Psoas muscle (tissue), 7 donors: ENCODE measurements at regions not wholly inside any gene's neighbourhood (a gene's known extent, or its start where the extent isn't known, plus 50 kb on each side); places are given as distances from the start of the nearest gene placed in this dataset.
A peak's percentile ranks its signal among the peaks of the same experiment; 100 is the strongest.

Source experiments
- ATAC-seq, 4 donors: fragments of 200-7000 bp; cut with Tn5 transposase; one replicate each; pipeline ENCODE4 v1.9.1; 2020; ENCODE audit warnings: moderate library complexity in 3 of 4, mild to moderate bottlenecking in 2 of 4
- DNase-seq, 2 donors: peaks; one replicate each; pipeline ENCODE4 v3.0.0-alpha.2; 2020
- H3K27ac ChIP-seq: fragments of 200-600 bp; one replicate; pipeline ENCODE4 v1.8.0; 2022
- H3K27me3 ChIP-seq, 3 donors: fragments of 200-600 bp in 1 of 3; one replicate each; pipeline versions ENCODE4 v1.6.1 to v1.8.0; 2013 to 2022; ENCODE audit warnings: low read length in 2 of 3, mild to moderate bottlenecking in 2 of 3, moderate library complexity in 1 of 3; ENCODE audit not compliant: insufficient read depth in 3 of 3
- H3K36me3 ChIP-seq, 2 donors: fragments of 200-600 bp in 1 of 2; one replicate each; pipeline versions ENCODE4 v1.6.1 to v1.8.0; 2013 to 2022; ENCODE audit warnings: low read depth in 1 of 2, mild to moderate bottlenecking in 1 of 2, moderate library complexity in 1 of 2; ENCODE audit not compliant: insufficient read depth in 1 of 2
- H3K4me1 ChIP-seq: fragments of 200-600 bp; one replicate; pipeline ENCODE4 v1.8.0; 2022
- H3K4me3 ChIP-seq: fragments of 200-600 bp; one replicate; pipeline ENCODE4 v1.8.0; 2022; ENCODE audit warnings: mild to moderate bottlenecking
- H3K9me3 ChIP-seq: fragments of 200-600 bp; one replicate; pipeline ENCODE4 v1.8.0; 2022
- CTCF ChIP-seq: fragments of 200-600 bp; IDR thresholded peaks from one replicate; pipeline ENCODE4 v1.8.0; 2022; ENCODE audit warnings: antibody characterized with exemption
- WGBS, 3 donors: extraction: QIAGEN DNeasy Blood & Tissue Kit; methylation state at CpG; one replicate each; pipeline versions ENCODE4 v1.1.6 to v1.1.7; 2013; 5-methylcytosine and 5-hydroxymethylcytosine counted together
- intact Hi-C, 2 donors: fragments of 100-400 bp; cut with DNase I; formaldehyde crosslinking; loops; one replicate each; pipeline versions ENCODE4 v1.11.0 to v1.14.2; 2022
- donor health status: healthy with polysubstance abuse.
- donor health status: DM: no; HTN: no; CAD: no; lungs with moderate emphysema.
- donor health status: Bipolar disorder and iron deficiency.
- donor health status: healthy.
- donor health status: DM: yes; HTN: yes; CAD: no.
- donor health status: DM: no; HTN: no; CAD: no.
- donor health status: DM: yes; HTN: yes; CAD: no.

- Histone ChIP-seq H3K4me3 (no peak overlapping the region), H3K27ac (no peak overlapping the region), H3K27me3 (no peaks in the 10 kb centered on the region), H3K9me3 (no peaks in the 10 kb centered on the region), H3K36me3 (no peaks in the 10 kb centered on the region), H3K4me1 (peaks cover 45% of the 10 kb centered on the region)
- ATAC-seq (no peak), DNase-seq (no peak)
- TF ChIP-seq CTCF: no peak
- WGBS, 3 donors: 85 to 90% (median 90%) methylated on average over 10 of the region's 10 CpGs
- intact Hi-C loops: loop anchor here in 1 of 2 donors (5.0 kb wide), 1 partner anchor 111 kb away; the partner anchor contains the start of gene ATL2
Observed at GRCh38 chr2:38487852-38488251, 110.8 kb upstream of the ATL2 start.

GRCh38 chr2:38486213-38487026 is 109.3 kb upstream of the ATL2 start:
- TF ChIP-seq CTCF: no peak
- H3K27ac ChIP-seq: peak overlapping the region; percentile 60
- intact Hi-C loops: loop anchor here in 1 of 2 donors (5.0 kb wide), 1 partner anchor 109 kb away; the partner anchor contains the start of gene ATL2
- WGBS, 3 donors: 56 to 59% (median 57%) methylated on average over 11 of the region's 11 CpGs
- no peaks in the 10 kb centered on the region for H3K9me3 ChIP-seq
- ATAC-seq (peak in 1 of 4 donors; percentile 11), DNase-seq (no peak)
- H3K4me3 ChIP-seq: no peak overlapping the region
- no peaks in the 10 kb centered on the region for H3K27me3 ChIP-seq
- peaks cover 40% of the 10 kb centered on the region for H3K4me1 ChIP-seq
- no peaks in the 10 kb centered on the region for H3K36me3 ChIP-seq

- H3K9me3 ChIP-seq: peaks cover 2% of the 10 kb centered on the region
- ATAC-seq (peak; percentile 59 to 83 (median 73)), DNase-seq (no peak)
- WGBS, 3 donors: 85 to 87% (median 87%) methylated on average over 3 of the region's 3 CpGs
- H3K27ac ChIP-seq: peak overlapping the region; percentile 62
- intact Hi-C loops: loop anchor here in 1 of 2 donors (5.0 kb wide), 1 partner anchor 108 kb away; the partner anchor contains the start of gene ATL2
- no peaks in the 10 kb centered on the region for H3K27me3 ChIP-seq
- H3K4me1 ChIP-seq: peaks cover 40% of the 10 kb centered on the region
- H3K4me3 ChIP-seq: no peak overlapping the region
- TF ChIP-seq CTCF: peak; percentile 7
- no peaks in the 10 kb centered on the region for H3K36me3 ChIP-seq
Observed at GRCh38 chr2:38485734-38486133, 108.7 kb upstream of the ATL2 start.

- TF ChIP-seq CTCF: no peak
- peak; percentile 61 to 85 (median 76) for ATAC-seq
- H3K4me3 ChIP-seq: no peak overlapping the region
- peaks cover 40% of the 10 kb centered on the region for H3K4me1 ChIP-seq
- 50 to 75% (median 55%) methylated on average over 5 of the region's 5 CpGs for WGBS, 3 donors
- peaks cover 9% of the 10 kb centered on the region for H3K9me3 ChIP-seq
- intact Hi-C loops: loop anchor here in 1 of 2 donors (5.0 kb wide), 2 partner anchors 37 to 108 kb away; partner anchors contain the start of gene ATL2
- no peaks in the 10 kb centered on the region for H3K27me3 ChIP-seq
- no peak for DNase-seq
- H3K36me3 ChIP-seq: no peaks in the 10 kb centered on the region
- H3K27ac ChIP-seq: peak overlapping the region; percentile 62
Observed at GRCh38 chr2:38484957-38485356, 107.9 kb upstream of the ATL2 start.
